Midbrain (tissue), 1 donor: ENCODE measurements at regions not wholly inside any gene's neighbourhood (a gene's known extent, or its start where the extent isn't known, plus 50 kb on each side); places are given as distances from the start of the nearest gene placed in this dataset.
"Not testable (repeated sequence)": the region's sequence is repeated elsewhere in the genome, so short reads cannot be mapped to it uniquely, and the experiment has no call there.

ENCODE experiments used
- DNase-seq: peaks from one replicate; lab custom pipeline; 2025; lab: John Stamatoyannopoulos, UW

- no peak for DNase-seq
Observed at GRCh38 chr16:56013962-56014552, 138.9 kb upstream of the CES5A start.

GRCh38 chr16:56012482-56012811 lies 137.3 kb upstream of the CES5A start:
- no peak for DNase-seq

GRCh38 chr16:56011808-56012481 lies 136.8 kb upstream of the CES5A start:
- DNase-seq = no peak

- DNase-seq = no peak
Observed at GRCh38 chr16:56005958-56006357, 130.8 kb upstream of the CES5A start.

GRCh38 chr16:55999683-56000082 lies 124.5 kb upstream of the CES5A start:
- DNase-seq = no peak

GRCh38 chr16:55993088-55993487 lies 117.9 kb upstream of the CES5A start:
- DNase-seq = no peak

- DNase-seq = no peak
Observed at GRCh38 chr16:55992551-55992950, 117.4 kb upstream of the CES5A start.

GRCh38 chr16:55991843-55992242 lies 116.7 kb upstream of the CES5A start:
- no peak for DNase-seq

GRCh38 chr16:55989569-55989907 lies 114.4 kb upstream of the CES5A start:
- DNase-seq = no peak

- DNase-seq = not testable (repeated sequence)
Observed at GRCh38 chr16:55988850-55989568, 113.8 kb upstream of the CES5A start.

- DNase-seq = no peak
Observed at GRCh38 chr16:55988013-55988412, 112.8 kb upstream of the CES5A start.

GRCh38 chr16:55982597-55982996 lies 107.4 kb upstream of the CES5A start:
- no peak for DNase-seq

GRCh38 chr16:55981557-55981956 lies 106.4 kb upstream of the CES5A start:
- no peak for DNase-seq

- DNase-seq = no peak
Observed at GRCh38 chr16:55976815-55977214, 101.6 kb upstream of the CES5A start.

- no peak for DNase-seq
Observed at GRCh38 chr16:55971447-55971846, 96.3 kb upstream of the CES5A start.

GRCh38 chr16:55968221-55968620 lies 93.0 kb upstream of the CES5A start:
- DNase-seq = no peak

- DNase-seq = no peak
Observed at GRCh38 chr16:55964923-55965475, 89.8 kb upstream of the CES5A start.

- peak; percentile 13 for DNase-seq
Observed at GRCh38 chr16:55955845-55956244, 80.7 kb upstream of the CES5A start.

GRCh38 chr16:55955424-55955823 lies 80.3 kb upstream of the CES5A start:
- no peak for DNase-seq

- no peak for DNase-seq
Observed at GRCh38 chr16:55954906-55955305, 79.7 kb upstream of the CES5A start.

GRCh38 chr16:55949518-55949917 lies 74.3 kb upstream of the CES5A start:
- no peak for DNase-seq

GRCh38 chr16:55948230-55948629 lies 73.1 kb upstream of the CES5A start:
- DNase-seq = no peak

- no peak for DNase-seq
Observed at GRCh38 chr16:55947366-55947765, 72.2 kb upstream of the CES5A start.
